GM06990 (cell line): ENCODE measurements at regions not wholly inside any gene's neighbourhood (a gene's known extent, or its start where the extent isn't known, plus 50 kb on each side); places are given as distances from the start of the nearest gene placed in this dataset.

ENCODE experiments used
- DNase-seq: peaks from one replicate; pipeline ENCODE4 v3.0.0-alpha.2; 2011; ENCODE audit not compliant: insufficient read length; ENCODE audit errors: extremely low read depth
- H3K27me3 ChIP-seq: replicated peaks from 2 replicates; pipeline ENCODE4 v1.6.0; 2011; ENCODE audit warnings: low read length; ENCODE audit not compliant: control insufficient read depth, insufficient read depth
- H3K36me3 ChIP-seq: 2 replicates; pipeline ENCODE4 v1.5.1; 2011; ENCODE audit warnings: low read length; ENCODE audit not compliant: control insufficient read depth, insufficient read depth
- H3K4me3 ChIP-seq: replicated peaks from 2 replicates; pipeline ENCODE4 v1.5.1; 2011; ENCODE audit warnings: low read depth, mild to moderate bottlenecking, control low read depth, low read length
- TF ChIP-seq, protein P1 (sequence below): IDR thresholded peaks from 2 replicates; pipeline ENCODE4 v1.5.1; 2011; ENCODE audit warnings: low read length, control low read depth, mild to moderate bottlenecking, inconsistent platforms; ENCODE audit not compliant: insufficient read depth, poor library complexity, severe bottlenecking

DNA sequence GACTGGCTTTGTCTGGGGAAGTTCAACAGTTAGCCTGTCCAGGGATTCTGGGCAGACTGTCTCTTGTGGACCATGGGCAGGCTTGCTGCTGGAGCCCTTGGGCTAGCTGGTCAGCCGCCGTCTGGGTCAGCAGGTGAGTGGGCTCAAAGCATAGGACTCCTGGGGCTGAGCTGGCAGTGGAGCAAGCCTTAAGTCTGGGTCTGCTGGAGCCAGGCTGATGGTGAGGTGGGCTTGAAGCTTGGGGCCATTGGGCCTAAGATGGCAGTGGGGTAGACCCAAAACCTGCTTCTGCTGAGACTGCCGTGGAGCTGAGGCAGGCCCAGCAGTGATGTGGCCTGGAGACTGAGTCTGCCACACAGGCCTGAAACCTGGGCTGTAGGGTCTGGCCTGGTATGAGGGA, 645.1 kb downstream of the RAPGEF2 start:
- TF ChIP-seq, protein P1, sequence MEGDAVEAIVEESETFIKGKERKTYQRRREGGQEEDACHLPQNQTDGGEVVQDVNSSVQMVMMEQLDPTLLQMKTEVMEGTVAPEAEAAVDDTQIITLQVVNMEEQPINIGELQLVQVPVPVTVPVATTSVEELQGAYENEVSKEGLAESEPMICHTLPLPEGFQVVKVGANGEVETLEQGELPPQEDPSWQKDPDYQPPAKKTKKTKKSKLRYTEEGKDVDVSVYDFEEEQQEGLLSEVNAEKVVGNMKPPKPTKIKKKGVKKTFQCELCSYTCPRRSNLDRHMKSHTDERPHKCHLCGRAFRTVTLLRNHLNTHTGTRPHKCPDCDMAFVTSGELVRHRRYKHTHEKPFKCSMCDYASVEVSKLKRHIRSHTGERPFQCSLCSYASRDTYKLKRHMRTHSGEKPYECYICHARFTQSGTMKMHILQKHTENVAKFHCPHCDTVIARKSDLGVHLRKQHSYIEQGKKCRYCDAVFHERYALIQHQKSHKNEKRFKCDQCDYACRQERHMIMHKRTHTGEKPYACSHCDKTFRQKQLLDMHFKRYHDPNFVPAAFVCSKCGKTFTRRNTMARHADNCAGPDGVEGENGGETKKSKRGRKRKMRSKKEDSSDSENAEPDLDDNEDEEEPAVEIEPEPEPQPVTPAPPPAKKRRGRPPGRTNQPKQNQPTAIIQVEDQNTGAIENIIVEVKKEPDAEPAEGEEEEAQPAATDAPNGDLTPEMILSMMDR: no peak
- Histone ChIP-seq H3K27me3 (no peaks in the 10 kb centered on the region), H3K4me3 (no peak overlapping the region), H3K36me3 (no peaks in the 10 kb centered on the region)
- DNase-seq: no peak

DNA sequence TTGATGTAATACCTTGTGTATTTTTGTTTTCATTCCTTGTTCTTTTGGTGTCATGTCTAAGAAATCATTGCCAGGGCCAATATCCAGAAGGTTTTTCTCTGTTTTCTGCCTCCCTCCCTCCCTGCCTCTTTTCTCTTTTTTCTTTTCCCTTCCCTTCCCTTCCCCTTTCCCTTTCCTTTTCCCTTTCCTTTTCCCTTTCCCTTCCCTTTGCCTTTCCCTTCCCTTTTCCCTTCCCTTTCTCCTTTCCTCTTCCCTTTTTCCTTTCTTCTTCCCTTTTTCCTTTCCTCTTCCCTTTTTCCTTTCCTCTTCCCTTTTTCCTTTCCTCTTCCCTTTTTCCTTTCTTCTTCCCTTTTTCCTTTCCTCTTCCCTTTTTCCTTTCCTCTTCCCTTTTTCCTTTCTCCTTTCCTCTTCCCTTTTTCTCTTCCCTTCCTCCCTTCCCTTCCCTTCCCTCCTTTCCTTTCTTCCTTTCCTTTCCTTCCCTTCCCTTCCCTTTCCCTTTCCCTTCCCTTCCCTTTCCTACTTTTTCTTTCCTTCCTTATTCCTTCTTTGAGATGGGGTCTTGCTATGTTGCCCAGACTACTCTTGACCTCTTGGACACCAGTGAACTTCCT, 646.1 kb downstream of the RAPGEF2 start:
- no peak for DNase-seq
- no peaks in the 10 kb centered on the region for H3K36me3 ChIP-seq
- TF ChIP-seq, protein P1: no peak

DNA sequence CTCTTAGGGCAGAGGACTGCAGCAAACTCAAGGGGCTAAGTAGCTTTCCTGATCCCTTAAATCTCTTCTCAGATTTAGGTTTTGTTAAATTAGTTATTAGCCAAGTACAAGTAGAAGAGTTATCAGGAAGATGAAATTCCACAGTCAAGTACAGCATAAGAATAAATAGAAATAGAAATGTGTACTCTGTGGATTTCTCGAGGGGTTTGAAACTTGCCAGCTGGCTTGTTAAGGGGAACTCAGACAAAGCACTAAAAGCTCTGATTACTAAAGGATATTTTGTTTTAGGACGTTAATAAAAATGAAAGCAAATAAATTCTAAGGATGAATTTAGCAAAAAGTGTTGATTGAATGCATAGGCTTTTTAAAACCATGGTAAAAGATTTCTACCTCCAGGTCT, 654.6 kb downstream of the RAPGEF2 start:
- no peaks in the 10 kb centered on the region for H3K36me3 ChIP-seq
- H3K27me3 ChIP-seq: no peaks in the 10 kb centered on the region
- TF ChIP-seq, protein P1: no peak
- DNase-seq: no peak
- no peak overlapping the region for H3K4me3 ChIP-seq

More for the DNA sequence above, 646.1 kb downstream of the RAPGEF2 start:
- no peak overlapping the region for H3K4me3 ChIP-seq
- H3K27me3 ChIP-seq: no peaks in the 10 kb centered on the region

DNA sequence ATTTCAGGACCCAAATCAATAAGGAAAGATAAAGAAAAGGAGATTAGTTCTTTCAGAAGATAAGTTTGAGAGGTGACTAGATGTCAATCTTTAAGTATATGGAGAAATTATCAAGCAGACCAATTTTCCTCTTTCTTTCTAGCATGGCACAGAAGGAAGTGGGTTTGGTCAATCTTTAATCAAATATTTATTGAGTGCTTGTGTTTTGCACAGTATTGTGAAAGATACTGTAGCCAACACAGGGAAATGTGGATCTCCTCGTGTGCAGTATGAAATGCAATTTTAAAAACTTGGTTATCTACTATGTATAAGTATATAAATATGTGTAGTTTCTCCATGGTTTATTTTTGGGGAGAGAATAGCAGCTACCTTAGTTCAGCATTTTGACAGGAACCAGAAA, 655.2 kb downstream of the RAPGEF2 start:
- TF ChIP-seq, protein P1: no peak
- DNase-seq: no peak
- no peaks in the 10 kb centered on the region for H3K36me3 ChIP-seq
- H3K4me3 ChIP-seq: no peak overlapping the region
- no peaks in the 10 kb centered on the region for H3K27me3 ChIP-seq

DNA sequence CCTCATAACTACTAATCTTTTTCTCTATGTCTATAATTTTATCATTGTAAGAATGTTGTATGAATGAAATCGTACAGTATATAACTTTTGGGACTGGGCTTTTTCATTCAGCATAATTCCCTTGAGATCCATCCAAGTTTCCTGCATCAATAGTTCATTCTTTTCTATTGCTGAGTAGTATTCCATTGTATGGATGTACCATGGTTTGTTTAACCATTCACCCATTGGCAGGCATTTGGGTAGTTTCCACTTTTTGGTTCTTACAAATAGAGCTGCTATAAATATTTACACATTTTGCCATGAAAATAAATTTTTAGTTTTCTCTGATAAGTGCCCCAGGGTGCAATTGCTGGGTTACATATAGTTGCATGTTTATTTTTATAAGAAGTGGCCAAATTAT, 659.8 kb downstream of the RAPGEF2 start:
- no peaks in the 10 kb centered on the region for H3K36me3 ChIP-seq
- TF ChIP-seq, protein P1: no peak
- DNase-seq: no peak
- H3K4me3 ChIP-seq: no peak overlapping the region
- no peaks in the 10 kb centered on the region for H3K27me3 ChIP-seq
